ENCODE measurements at regions not wholly inside any gene's neighbourhood (a gene's known extent, or its start where the extent isn't known, plus 50 kb on each side); places are given as distances from the start of the nearest gene placed in this dataset.

GRCh38 chr7:53806119-53806518 lies 736.1 kb upstream of the VSTM2A start:
- intact Hi-C loops (cut with micrococcal nuclease) = no loop called here
- ChIA-PET POLR2A (no interaction called here), RAD21 (ENCODE audit: low non-redundant PET in 1 of 2, low total read pairs in 2 of 2, uncharacterized antibody in 2 of 2, unreplicated experiment in 2 of 2) (no interaction called here), CTCF (no interaction called here)
- Histone ChIP-seq H3K9me2 (ENCODE audit: insufficient read depth) (no peaks in the 10 kb centered on the region), H3K27ac (ENCODE audit: low read depth, low read length) (no peak overlapping the region), H3K4me2 (ENCODE audit: low read length) (no peak overlapping the region), H2AFZ (ENCODE audit: low read depth, low read length, poor library complexity, severe bottlenecking) (no peak overlapping the region), H3K79me2 (ENCODE audit: insufficient read depth, low read length) (no peaks in the 10 kb centered on the region), H3K9me3 (ENCODE audit: control insufficient read depth in 1 of 2, insufficient read depth in 1 of 2, low read depth in 1 of 2, low read length in 2 of 2) (peaks cover 15% of the 10 kb centered on the region in 2 experiments; a peak in 3 of 4 replicates), H3K36me3 (ENCODE audit: control insufficient read depth in 1 of 2, insufficient read depth in 2 of 2, low read length in 2 of 2) (no peaks in the 10 kb centered on the region), H4K20me1 (ENCODE audit: insufficient read depth) (no peaks in the 10 kb centered on the region), H3K4me3 (replicated peaks in 1 of 2; ENCODE audit: low read depth in 1 of 2, low read length in 2 of 2) (no peak overlapping the region), H3K9ac (ENCODE audit: low read length) (no peak overlapping the region), H3K27me3 (ENCODE audit: insufficient read depth, low read length) (no peaks in the 10 kb centered on the region), H3K4me1 (ENCODE audit: control insufficient read depth in 1 of 2, insufficient read depth in 2 of 2, low read length in 2 of 2) (no peaks in the 10 kb centered on the region)
- DNase-seq (ENCODE audit: low read depth, low spot score) (no peak), ATAC-seq (no peak)
- BruUV-seq (replicated peaks) = no TSS peak
- TF ChIP-seq ELF1 (IDR thresholded peaks at IDR 0.05; ENCODE audit: borderline replicate concordance, low read depth) (no peak), EZH2phosphoT487 (IDR thresholded peaks at IDR 0.05; ENCODE audit: borderline replicate concordance) (no peak), ZBTB33 (IDR thresholded peaks at IDR 0.05; ENCODE audit: extremely low read depth, insufficient replicate concordance, low read length) (no peak), CEBPB (IDR thresholded peaks at IDR 0.05; ENCODE audit: low read depth) (no peak), ATF3 (IDR thresholded peaks at IDR 0.05) (no peak)
- TF ChIP-seq, protein P1, sequence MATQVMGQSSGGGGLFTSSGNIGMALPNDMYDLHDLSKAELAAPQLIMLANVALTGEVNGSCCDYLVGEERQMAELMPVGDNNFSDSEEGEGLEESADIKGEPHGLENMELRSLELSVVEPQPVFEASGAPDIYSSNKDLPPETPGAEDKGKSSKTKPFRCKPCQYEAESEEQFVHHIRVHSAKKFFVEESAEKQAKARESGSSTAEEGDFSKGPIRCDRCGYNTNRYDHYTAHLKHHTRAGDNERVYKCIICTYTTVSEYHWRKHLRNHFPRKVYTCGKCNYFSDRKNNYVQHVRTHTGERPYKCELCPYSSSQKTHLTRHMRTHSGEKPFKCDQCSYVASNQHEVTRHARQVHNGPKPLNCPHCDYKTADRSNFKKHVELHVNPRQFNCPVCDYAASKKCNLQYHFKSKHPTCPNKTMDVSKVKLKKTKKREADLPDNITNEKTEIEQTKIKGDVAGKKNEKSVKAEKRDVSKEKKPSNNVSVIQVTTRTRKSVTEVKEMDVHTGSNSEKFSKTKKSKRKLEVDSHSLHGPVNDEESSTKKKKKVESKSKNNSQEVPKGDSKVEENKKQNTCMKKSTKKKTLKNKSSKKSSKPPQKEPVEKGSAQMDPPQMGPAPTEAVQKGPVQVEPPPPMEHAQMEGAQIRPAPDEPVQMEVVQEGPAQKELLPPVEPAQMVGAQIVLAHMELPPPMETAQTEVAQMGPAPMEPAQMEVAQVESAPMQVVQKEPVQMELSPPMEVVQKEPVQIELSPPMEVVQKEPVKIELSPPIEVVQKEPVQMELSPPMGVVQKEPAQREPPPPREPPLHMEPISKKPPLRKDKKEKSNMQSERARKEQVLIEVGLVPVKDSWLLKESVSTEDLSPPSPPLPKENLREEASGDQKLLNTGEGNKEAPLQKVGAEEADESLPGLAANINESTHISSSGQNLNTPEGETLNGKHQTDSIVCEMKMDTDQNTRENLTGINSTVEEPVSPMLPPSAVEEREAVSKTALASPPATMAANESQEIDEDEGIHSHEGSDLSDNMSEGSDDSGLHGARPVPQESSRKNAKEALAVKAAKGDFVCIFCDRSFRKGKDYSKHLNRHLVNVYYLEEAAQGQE (IDR thresholded peaks at IDR 0.05; ENCODE audit: low read depth) = no peak

Measured in HCT116 (cell line).